ENCODE measurements at regions not wholly inside any gene's neighbourhood (a gene's known extent, or its start where the extent isn't known, plus 50 kb on each side); places are given as distances from the start of the nearest gene placed in this dataset.

DNA sequence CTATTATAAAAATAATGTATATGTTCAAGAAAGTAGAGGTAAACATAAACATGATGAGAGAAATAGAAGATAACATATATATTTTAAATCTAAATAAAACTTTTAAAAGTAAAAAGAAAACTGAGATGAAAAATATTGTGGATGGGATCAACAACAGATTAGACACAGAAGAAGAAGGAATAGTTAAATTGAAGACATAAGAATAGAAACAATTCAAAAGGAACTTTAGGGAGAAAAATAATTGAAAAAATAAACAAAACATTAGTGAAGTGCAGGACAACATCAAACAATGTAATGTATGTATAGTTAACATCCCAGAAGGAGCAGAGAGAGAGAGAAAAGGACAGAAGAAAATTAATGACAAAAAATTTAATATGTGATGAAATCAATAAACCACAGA, 228.1 kb upstream of the TNRC6C start:
- no peak for DNase-seq (ENCODE audit: low spot score)

DNA sequence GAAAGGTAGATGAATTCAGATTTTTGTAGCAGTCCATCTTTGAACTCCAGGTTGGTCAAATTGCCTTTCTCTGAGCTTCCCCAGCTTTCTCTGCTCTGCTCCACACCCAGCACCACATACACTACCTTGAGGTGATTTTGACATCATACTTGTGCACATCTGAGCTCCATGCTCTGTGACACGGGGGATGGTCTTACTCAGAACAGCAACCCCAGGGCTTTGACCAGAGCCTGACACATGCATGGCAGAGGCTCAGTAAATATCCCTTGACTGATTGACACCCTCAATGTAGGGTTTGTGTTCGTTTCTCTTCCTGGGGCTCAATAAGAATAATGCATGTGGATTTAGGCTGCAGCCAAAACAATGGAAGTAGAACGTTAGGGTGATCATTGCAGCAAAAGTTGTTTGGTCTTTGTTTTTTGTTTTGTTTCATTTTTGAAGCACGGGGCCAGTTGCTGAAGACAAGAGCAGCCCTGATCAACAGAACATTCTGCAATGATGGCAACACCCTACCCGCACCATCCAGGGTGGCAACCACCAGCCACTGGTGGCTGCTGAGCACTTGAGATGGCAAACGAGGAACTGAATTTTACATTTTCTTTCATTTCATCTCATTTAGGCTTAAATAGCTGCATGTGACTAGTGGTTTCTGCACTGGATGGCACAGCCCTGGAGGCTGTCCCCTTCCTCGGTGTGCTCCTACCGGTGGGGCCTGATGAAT, 224.8 kb upstream of the TNRC6C start:
- peak; percentile 2 for DNase-seq (ENCODE audit: low spot score)

DNA sequence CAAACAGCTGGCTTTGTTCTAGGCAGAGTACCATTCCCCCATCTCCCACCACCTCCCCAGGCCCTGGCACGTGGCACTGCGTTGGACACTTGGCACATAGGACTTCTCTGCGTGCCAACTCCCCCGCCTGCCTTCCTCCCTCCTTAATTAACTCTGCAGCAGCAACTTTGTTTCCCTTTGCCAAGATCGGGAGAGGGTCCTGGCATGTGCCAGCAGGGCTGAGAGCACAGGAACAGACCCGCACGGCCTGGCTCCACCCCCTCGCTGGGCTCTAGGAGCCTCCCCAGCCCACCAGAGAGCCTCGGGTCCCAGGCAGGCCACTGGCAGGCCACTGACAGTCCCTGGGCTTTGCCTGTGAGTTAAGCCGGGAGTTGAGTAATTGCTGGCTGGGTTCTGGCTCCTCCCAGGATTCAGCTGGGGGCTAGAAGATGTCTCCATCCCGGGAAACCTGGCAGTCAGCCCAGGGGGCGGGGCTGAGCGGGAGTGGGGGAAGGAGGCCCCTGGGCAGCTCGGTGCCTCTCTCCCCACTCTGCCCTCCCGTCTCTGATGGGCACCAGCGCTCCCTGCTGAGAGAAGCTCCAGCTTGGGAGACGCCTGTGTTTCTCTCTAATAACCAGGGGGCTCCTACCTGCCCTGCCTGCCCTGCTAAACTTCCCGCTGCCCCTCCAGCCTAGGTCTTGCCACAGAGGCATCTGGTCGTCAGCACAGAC, 224.0 kb upstream of the TNRC6C start:
- DNase-seq (ENCODE audit: low spot score) = peak; percentile 86

DNA sequence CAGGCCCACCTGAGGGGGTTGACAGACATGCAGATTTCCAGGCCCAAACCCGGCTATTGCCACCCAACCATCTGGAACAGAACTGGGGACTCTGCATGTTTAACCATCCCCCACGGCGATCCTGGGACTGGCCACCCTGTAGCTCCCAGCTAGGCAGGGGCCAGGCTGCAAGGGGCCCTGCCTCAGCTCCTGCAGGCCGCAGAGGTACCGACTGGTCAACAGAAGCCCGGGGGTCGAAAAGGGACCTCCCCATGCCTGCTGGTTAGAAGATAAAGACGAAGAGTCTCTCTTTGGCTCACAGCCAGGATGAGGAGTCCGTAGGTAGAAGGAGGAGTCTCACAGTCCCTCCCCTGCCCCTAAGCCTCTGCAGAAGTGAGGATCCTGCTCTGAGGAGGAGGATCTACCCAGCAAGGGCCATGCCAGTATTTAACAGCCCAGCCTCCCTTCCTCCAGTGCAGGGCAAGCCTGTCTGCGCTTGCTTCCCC, 223.4 kb upstream of the TNRC6C start:
- peak; percentile 22 for DNase-seq (ENCODE audit: low spot score)

DNA sequence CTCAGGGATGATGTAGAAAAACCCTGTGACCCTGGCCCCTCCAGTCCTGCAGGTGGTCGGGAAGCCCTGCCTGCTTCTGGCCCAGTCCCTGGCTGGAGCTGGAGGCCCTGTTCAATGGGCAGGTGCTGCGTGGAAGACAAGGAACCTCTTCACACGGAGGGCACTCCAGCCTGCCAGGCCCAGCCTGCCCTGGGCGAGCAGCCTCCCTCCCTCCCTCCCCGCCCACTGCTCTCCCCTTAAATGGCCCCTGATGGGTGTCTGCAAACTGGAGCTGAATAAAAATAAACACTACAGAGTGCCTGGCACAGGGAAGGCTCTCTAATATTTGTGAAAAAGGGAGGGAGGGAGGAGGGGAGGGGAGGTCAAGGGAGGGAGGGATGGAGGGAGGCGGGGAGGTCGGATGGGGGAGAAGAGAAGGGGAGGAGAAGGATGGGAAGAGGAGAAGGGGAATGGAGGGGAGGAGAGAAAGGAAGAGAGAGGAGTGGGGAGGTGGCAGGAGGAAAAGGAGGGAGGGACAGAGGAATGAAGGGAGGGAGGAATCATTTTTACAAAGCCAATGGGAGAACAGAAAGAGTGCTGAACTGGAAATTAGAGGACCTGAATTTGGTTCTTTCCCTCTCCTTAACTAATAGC, 222.8 kb upstream of the TNRC6C start:
- peak; percentile 3 for DNase-seq (ENCODE audit: low spot score)

DNA sequence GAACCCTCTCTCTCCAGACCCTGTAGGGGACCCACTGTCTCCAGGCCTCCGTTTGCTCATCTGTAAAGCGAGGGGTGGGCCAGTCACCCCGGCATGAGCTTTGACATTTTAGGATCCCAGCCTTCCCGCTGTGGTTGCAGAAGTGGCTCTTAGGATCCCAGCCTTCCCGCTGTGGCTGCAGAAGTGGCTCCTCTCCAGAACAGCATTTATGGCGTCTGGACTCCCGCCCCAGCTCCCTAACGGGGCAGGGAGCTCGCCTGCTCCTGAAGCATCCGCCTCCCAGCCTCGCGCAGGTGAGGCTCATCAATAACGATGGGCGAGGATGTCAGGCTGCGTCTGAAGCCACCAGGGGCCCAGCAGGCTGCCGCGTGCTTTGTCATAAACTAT, 222.3 kb upstream of the TNRC6C start:
- DNase-seq (ENCODE audit: low spot score) = peak; percentile 28

DNA sequence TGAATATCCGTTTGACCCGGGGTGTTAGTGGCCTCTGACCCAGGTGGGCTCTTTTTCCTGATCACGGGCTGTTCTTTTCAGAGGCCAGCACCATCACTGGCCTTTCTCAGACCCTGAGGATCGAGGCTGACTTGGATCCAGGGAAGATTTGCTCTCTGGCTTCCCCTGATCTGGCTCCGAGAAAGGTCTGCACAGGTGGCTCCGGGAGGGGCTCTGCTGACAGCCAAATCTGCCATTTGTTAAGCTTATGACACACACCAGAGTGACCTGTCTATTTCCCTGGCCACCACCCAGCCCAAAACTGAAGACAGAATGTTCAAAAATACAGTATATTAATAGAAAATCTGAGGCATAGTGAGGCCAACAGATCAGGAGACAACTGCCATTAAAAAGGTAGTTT, 221.8 kb upstream of the TNRC6C start:
- DNase-seq (ENCODE audit: low spot score) = peak; percentile 4

DNA sequence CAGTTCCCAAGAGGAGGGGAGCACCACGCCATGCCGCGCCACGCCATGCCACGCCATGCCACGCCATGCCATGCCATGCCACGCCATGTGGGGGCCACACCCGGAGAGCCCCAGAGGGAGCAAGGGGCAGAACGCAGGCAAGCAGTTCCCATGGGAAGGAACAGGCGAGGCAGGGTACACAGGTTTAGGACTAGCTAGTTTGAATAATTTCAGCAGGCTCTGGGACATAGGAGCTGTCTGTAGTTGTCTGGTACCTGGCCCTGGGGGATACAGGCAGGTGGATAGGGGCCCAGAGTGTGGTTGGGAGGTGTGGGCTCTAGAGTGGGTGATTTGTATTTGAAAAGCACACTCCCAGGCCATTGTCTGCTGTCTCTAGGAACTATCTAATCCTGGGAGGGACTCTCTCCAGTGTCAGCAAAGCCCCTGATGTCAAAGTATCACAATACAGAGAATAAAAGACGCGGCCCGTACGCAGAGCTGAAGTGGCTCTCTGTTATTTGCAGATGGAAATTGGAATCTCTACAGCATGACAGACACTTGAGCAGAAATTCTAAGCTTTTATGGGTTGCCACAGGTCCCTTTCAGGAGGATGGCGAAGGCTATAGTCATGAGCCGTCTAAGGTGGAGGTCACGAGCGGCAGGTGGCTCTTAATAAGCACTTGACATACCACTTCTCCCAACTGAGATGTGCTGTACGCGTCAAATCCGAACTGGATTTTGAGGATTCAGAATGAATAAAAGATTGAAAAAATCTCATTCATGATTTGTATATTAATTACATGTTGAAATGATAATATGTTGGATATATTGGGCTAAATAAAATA, 220.8 kb upstream of the TNRC6C start:
- peak; percentile 2 for DNase-seq (ENCODE audit: low spot score)

DNA sequence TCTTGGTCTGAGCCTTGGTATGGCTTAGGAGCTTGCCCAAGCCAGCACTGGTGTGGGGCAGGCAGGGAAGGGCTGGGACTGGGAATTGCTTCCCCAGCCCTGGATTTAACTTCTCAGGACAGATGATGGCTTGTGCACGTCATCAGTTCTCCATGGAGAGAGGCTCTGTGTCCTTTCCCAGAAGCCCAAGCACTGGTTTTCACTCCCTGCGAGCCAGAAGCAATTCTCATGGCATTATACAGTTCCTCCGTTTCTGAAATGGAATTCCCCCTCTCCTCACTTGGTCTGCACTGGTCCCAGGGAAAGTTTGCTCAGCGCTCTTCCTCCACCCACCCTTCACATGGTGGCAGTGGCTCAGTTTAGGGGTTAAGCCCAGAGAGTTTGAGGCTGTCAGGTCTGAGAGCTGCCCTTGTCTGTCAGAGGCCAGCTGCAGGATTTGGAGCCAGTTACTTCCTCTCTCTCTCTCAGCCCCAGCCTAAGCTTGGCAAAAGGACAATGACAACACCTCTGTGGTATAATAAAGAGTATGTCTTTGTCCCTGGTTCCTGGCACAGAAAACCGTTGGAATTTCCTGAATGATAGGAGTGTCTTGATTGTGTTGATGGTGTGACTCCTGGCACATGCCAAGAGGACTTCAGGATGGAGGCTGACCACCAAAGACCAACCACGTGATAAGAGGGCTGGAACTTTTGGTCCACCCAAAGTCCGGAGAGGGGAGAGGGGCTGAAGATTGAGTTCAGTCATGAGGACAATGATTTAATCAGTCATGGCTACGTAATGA, 219.6 kb upstream of the TNRC6C start:
- DNase-seq (ENCODE audit: low spot score) = no peak

DNA sequence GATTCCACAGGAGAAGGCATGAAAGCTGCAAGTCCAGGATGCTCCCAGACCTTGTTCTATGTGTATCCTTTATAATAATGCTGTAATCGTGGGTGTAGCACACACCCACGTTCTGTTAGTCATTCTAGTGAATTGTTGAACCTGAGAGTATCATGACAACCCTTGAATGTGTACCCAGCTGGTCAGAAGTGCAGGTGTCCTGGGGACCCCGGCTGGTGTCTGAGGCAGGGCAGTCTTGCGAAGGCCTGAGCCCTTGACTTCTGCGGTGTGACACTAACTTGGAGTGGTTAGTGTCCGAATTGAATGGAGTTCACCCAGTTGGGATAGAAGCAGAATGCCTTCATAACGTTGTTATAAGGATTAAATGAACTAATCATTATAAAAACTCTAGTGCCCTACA, 218.0 kb upstream of the TNRC6C start:
- no peak for DNase-seq (ENCODE audit: low spot score)

DNA sequence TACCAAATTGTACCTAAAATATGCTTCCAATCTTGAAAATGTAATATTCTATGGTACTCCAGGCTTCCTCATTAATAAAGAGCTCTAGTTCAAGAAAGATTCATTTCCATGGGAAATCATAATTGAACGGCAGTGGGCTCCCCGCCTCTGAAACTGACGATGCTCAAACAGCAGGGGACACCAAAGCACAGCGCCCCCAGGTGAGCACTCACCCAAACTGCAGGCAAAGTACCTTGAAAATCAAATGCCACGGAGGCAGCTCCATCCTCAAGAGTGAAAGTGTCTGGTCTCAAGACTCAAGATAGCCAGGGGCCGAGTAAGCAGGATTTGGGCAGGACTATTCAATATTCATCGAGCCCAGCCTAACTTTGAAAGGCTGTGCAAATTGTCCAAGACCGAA, 217.4 kb upstream of the TNRC6C start:
- DNase-seq (ENCODE audit: low spot score) = no peak

DNA sequence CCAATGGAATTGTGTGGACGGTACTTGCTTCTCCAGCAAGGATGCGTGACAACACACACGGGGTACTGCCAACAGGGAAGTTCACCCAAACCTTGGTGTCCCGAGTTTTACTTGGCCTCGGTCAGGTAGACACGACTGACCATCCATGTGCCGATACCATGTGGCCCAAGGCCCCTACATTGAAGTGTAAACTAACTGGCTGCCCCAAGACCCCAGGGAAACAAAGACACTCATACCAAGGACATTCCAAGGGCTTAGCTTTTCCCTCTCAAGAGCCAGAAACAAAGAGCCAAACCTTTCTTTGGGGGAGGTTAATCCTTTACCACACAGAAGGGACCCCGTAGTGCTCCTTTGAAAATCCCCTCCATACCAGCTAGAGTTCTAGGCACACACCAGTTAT, 215.9 kb upstream of the TNRC6C start:
- DNase-seq (ENCODE audit: low spot score) = no peak

DNA sequence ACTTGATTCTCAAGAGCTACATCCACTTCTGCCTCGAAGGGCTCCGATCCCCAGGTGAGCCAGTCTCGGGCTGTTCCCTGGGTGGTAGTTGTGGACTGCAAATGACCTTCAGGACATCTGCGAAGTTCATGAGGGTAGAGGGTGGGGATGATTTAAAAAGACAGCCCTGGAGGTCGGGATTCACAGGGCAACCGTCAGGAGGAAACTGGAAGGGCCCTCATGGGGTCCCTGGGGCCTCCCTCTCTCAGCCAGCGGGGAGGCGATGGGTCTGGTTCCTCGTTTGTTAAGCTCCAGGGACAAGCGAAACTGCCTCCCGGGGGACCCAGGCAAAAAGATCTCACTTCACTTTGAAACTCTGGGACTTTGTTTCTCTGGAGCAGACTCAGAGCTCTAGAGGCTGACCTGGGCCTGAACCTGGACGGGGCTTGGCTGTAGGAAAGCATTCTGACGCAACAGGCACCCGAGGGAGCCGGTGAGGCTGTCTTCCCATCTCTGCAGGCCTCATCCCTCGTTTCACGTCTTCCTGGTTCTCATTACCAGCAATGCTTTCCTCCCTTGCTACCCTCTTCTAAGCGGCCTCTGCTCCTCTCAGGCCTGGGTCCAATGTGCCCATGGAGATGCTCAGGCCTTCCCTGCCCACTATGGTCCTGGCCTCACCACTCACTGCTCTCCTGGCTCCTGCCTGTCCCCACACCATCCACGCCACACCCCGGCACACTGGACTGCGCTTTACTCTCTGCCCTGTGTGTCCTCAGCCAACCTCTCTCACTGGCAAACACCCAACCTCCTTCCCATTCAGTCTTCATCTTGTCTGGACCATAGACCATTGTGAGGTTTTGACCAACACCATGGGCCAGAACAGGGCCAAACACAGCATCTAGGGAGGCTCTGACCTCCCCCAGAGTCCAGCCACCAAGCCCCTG, 214.2 kb upstream of the TNRC6C start:
- no peak for DNase-seq (ENCODE audit: low spot score)

DNA sequence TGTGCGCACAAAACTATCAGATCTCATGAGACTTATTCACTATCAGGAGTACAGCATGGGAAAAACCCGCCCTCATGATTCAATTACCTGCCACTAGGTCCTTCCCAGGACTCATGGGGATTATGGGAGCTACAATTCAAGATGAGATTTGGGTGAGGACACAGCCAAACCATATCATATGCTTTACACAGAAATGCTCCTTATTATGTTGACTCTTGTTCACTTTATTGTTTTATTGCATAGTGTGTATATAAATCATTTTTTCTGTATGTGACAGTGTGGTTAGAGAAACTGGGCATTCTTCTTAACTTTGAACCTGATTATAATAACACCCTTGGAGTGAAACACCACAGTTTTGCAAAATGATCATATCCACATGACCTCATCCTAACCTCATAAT, 212.8 kb upstream of the TNRC6C start:
- DNase-seq (ENCODE audit: low spot score) = no peak

DNA sequence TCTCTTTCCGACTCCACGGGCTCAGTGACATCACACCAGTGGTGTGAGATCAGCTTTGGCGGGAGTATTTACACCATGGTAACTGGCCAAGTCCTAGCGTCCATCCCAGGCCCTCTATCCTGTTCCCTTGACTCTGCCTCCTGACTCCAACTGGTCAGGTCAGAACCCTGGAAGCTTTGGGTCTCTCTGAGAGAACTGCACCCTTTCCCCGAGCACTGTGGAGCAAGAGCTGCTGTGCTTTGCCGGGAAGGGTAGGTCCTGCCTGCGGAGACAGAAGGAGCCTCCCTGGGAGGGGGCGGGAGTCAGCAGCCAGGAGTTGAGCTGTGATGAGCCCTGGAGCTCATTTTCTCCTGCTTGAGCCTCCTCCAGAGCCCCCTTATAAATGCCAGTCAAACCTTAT, 212.1 kb upstream of the TNRC6C start:
- DNase-seq (ENCODE audit: low spot score) = no peak

DNA sequence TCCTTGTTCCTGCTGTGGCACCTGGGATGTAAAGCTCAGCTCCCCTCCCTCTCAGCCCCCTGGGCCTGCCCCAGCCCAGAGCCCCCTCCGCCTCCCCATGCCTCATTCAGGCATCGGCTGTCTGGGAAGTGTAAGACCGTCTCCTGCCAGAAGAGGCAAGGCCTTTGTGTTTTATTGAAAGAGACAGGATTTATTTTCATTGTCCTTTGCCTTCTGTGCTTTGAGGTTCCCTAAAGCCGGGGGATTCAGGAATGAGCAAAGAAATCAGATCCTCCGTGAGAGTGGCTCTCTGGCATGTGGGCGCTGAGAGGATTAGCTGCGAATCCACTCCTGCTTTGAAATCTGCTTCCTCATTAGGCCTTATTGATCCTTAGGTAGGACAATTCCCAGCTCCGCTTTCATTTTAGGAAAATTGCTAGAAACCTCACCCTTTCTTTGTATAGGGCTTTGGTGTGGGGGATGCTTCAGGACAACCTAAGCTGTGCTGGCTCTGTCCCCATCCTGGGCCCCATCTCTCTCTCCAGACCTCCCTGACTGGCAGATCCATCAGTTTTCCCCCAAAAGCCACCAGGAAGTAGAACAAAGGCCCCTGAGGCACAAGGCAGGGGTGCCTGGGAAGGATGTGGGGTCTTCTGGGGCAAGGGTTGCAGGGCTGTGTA, 211.5 kb upstream of the TNRC6C start:
- DNase-seq (ENCODE audit: low spot score) = no peak

DNA sequence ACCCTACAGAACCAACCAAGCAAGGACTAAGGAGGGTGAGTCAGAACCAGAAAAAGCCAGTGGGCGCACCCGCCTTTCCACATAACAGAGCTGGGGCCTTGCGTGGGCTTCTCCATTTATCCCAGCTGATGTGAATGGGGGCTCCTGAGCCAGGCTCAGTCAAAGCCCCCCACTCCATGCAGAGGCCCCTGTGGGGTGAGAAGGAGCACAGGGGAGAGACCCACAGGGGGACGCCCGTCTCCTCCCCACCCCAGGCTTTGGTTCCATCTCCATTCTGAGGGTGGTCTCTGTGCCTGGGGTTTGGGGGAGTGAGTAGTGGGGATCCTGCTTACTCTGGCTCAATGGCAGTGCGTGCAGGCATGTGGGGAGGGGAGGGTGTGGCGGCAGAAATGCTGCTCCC, 210.1 kb upstream of the TNRC6C start:
- no peak for DNase-seq (ENCODE audit: low spot score)

DNA sequence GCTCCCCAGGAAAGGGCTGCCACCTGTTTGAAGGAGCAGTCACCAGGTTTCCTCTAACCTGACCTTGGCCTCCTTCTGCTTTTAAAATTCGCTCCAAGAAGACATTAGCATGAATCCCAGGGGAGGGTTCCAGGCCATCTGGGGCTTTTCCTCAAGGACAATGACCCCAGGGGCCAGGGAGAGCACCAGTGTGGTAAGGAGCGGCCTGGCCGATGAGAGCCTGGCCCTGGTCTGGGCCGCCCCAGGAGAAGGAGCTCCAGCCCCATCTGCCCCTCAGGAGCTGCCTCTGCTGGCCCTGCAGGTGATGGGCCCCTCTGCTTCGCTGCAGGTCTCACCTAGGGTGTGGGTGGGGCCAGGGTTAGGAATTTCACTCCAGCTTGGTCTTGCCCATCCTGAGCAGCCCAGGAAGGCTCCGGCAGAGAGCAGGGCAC, 209.2 kb upstream of the TNRC6C start:
- DNase-seq (ENCODE audit: low spot score) = no peak

DNA sequence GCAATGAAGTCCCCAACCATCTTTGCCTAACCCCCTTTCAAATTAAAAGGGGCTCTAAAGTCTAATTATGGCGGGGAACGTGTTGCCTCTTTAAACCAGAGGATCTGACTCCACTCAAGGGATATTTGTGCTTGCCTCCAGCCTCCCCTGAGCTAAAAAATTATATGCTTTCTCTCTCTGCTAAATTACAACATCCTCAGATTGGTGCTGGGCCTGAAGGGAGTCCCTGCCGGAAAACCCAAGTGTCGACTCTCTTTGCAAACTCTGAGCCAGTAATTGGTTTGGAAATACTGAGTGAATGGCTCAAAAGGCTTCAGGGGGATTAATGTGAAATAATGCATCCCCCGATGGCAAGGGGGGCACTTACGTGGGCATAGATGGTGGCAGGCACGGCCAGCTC, 208.5 kb upstream of the TNRC6C start:
- DNase-seq (ENCODE audit: low spot score) = no peak

Data from AG20443 (cell line).